ENCODE measurements at regions not wholly inside any gene's neighbourhood (a gene's known extent, or its start where the extent isn't known, plus 50 kb on each side); places are given as distances from the start of the nearest gene placed in this dataset.

- intact Hi-C loops (cut with DNase I), result no loop called here
- DNase-seq (ENCODE audit: low spot score), result no peak
Observed at GRCh38 chr20:11794525-11794924, 123.2 kb upstream of the BTBD3 start.

GRCh38 chr20:11795071-11795615 lies 122.5 kb upstream of the BTBD3 start:
- DNase-seq (ENCODE audit: low spot score), result no peak
- intact Hi-C loops (cut with DNase I), result no loop called here

- intact Hi-C loops (cut with DNase I), result no loop called here
- DNase-seq (ENCODE audit: low spot score), result no peak
Observed at GRCh38 chr20:11796026-11796425, 121.7 kb upstream of the BTBD3 start.

- intact Hi-C loops (cut with DNase I), result no loop called here
- DNase-seq (ENCODE audit: low spot score), result no peak
Observed at GRCh38 chr20:11797156-11797555, 120.5 kb upstream of the BTBD3 start.

GRCh38 chr20:11799281-11799684 lies 118.4 kb upstream of the BTBD3 start:
- no peak for DNase-seq (ENCODE audit: low spot score)
- intact Hi-C loops (cut with DNase I), result no loop called here

- DNase-seq (ENCODE audit: low spot score), result no peak
- intact Hi-C loops (cut with DNase I), result no loop called here
Observed at GRCh38 chr20:11807054-11808048, 110.3 kb upstream of the BTBD3 start.

GRCh38 chr20:11808841-11809240 lies 108.9 kb upstream of the BTBD3 start:
- no peak for DNase-seq (ENCODE audit: low spot score)
- intact Hi-C loops (cut with DNase I), result no loop called here

- DNase-seq (ENCODE audit: low spot score), result no peak
- intact Hi-C loops (cut with DNase I), result no loop called here
Observed at GRCh38 chr20:11810311-11811083, 107.2 kb upstream of the BTBD3 start.

- no peak for DNase-seq (ENCODE audit: low spot score)
Observed at GRCh38 chr20:11813106-11813890, 104.4 kb upstream of the BTBD3 start.

GRCh38 chr20:11814267-11814666 lies 103.4 kb upstream of the BTBD3 start:
- no peak for DNase-seq (ENCODE audit: low spot score)
- intact Hi-C loops (cut with DNase I), result no loop called here

More at GRCh38 chr20:11813106-11813890, 104.4 kb upstream of the BTBD3 start:
- intact Hi-C loops (cut with DNase I), result no loop called here

- intact Hi-C loops (cut with DNase I), result no loop called here
Observed at GRCh38 chr20:11820838-11821237, 96.9 kb upstream of the BTBD3 start.

GRCh38 chr20:11822540-11822794 lies 95.2 kb upstream of the BTBD3 start:
- DNase-seq (ENCODE audit: low spot score), result no peak

More at GRCh38 chr20:11820838-11821237, 96.9 kb upstream of the BTBD3 start:
- no peak for DNase-seq (ENCODE audit: low spot score)

GRCh38 chr20:11826334-11826733 lies 91.4 kb upstream of the BTBD3 start:
- intact Hi-C loops (cut with DNase I), result no loop called here
- no peak for DNase-seq (ENCODE audit: low spot score)

More at GRCh38 chr20:11822540-11822794, 95.2 kb upstream of the BTBD3 start:
- intact Hi-C loops (cut with DNase I), result no loop called here

GRCh38 chr20:11832397-11832796 lies 85.3 kb upstream of the BTBD3 start:
- intact Hi-C loops (cut with DNase I), result no loop called here

GRCh38 chr20:11832851-11833250 lies 84.8 kb upstream of the BTBD3 start:
- intact Hi-C loops (cut with DNase I), result no loop called here
- no peak for DNase-seq (ENCODE audit: low spot score)

More at GRCh38 chr20:11832397-11832796, 85.3 kb upstream of the BTBD3 start:
- no peak for DNase-seq (ENCODE audit: low spot score)

- DNase-seq (ENCODE audit: low spot score), result no peak
- intact Hi-C loops (cut with DNase I), result no loop called here
Observed at GRCh38 chr20:11833825-11834224, 83.9 kb upstream of the BTBD3 start.

GRCh38 chr20:11838076-11838636 lies 79.5 kb upstream of the BTBD3 start:
- intact Hi-C loops (cut with DNase I), result no loop called here
- DNase-seq (ENCODE audit: low spot score), result no peak

GRCh38 chr20:11841972-11842461 lies 75.7 kb upstream of the BTBD3 start:
- no peak for DNase-seq (ENCODE audit: low spot score)
- intact Hi-C loops (cut with DNase I), result no loop called here

GRCh38 chr20:11843289-11843688 lies 74.4 kb upstream of the BTBD3 start:
- no peak for DNase-seq (ENCODE audit: low spot score)
- intact Hi-C loops (cut with DNase I), result no loop called here
